ENCODE measurements at regions not wholly inside any gene's neighbourhood (a gene's known extent, or its start where the extent isn't known, plus 50 kb on each side); places are given as distances from the start of the nearest gene placed in this dataset.

GRCh38 chr5:58069016-58069705, 390.7 kb downstream of the PLK2 start:
- no peak for DNase-seq (ENCODE audit: low spot score)

- DNase-seq (ENCODE audit: low spot score), result no peak
Observed at GRCh38 chr5:58066557-58066956, 393.3 kb downstream of the PLK2 start.

GRCh38 chr5:58066076-58066475, 393.8 kb downstream of the PLK2 start:
- no peak for DNase-seq (ENCODE audit: low spot score)

GRCh38 chr5:58064801-58065200, 395.1 kb downstream of the PLK2 start:
- DNase-seq (ENCODE audit: low spot score), result no peak

- DNase-seq (ENCODE audit: low spot score), result no peak
Observed at GRCh38 chr5:58060996-58061395, 398.9 kb downstream of the PLK2 start.

GRCh38 chr5:58057324-58057723, 402.6 kb downstream of the PLK2 start:
- no peak for DNase-seq (ENCODE audit: low spot score)

GRCh38 chr5:58056546-58056945, 403.3 kb downstream of the PLK2 start:
- DNase-seq (ENCODE audit: low spot score), result no peak

GRCh38 chr5:58054018-58054417, 405.9 kb downstream of the PLK2 start:
- DNase-seq (ENCODE audit: low spot score), result no peak

- DNase-seq (ENCODE audit: low spot score), result no peak
Observed at GRCh38 chr5:58048954-58049353, 410.9 kb downstream of the PLK2 start.

- no peak for DNase-seq (ENCODE audit: low spot score)
Observed at GRCh38 chr5:58048185-58048925, 411.5 kb downstream of the PLK2 start.

- no peak for DNase-seq (ENCODE audit: low spot score)
Observed at GRCh38 chr5:58046371-58046770, 413.5 kb downstream of the PLK2 start.

- no peak for DNase-seq (ENCODE audit: low spot score)
Observed at GRCh38 chr5:58044166-58044565, 415.7 kb downstream of the PLK2 start.

GRCh38 chr5:58043032-58043945, 416.6 kb downstream of the PLK2 start:
- DNase-seq (ENCODE audit: low spot score), result no peak

GRCh38 chr5:58041884-58042283, 418.0 kb downstream of the PLK2 start:
- no peak for DNase-seq (ENCODE audit: low spot score)

- no peak for DNase-seq (ENCODE audit: low spot score)
Observed at GRCh38 chr5:58040846-58041245, 419.0 kb downstream of the PLK2 start.

- DNase-seq (ENCODE audit: low spot score), result no peak
Observed at GRCh38 chr5:58040044-58040443, 419.8 kb downstream of the PLK2 start.

- DNase-seq (ENCODE audit: low spot score), result no peak
Observed at GRCh38 chr5:58037899-58038298, 422.0 kb downstream of the PLK2 start.

- no peak for DNase-seq (ENCODE audit: low spot score)
Observed at GRCh38 chr5:58025809-58026208, 434.1 kb downstream of the PLK2 start.

- no peak for DNase-seq (ENCODE audit: low spot score)
Observed at GRCh38 chr5:58024151-58024550, 435.7 kb downstream of the PLK2 start.

GRCh38 chr5:58022055-58022454, 437.8 kb downstream of the PLK2 start:
- DNase-seq (ENCODE audit: low spot score), result no peak

- DNase-seq (ENCODE audit: low spot score), result no peak
Observed at GRCh38 chr5:58021466-58021865, 438.4 kb downstream of the PLK2 start.

- no peak for DNase-seq (ENCODE audit: low spot score)
Observed at GRCh38 chr5:58019614-58020013, 440.3 kb downstream of the PLK2 start.

- DNase-seq (ENCODE audit: low spot score), result no peak
Observed at GRCh38 chr5:58018016-58018415, 441.9 kb downstream of the PLK2 start.

All from globus pallidus (tissue), 1 donor.